Mucosa of rectum (tissue), 2 donors: ENCODE measurements at regions not wholly inside any gene's neighbourhood (a gene's known extent, or its start where the extent isn't known, plus 50 kb on each side); places are given as distances from the start of the nearest gene placed in this dataset.

ENCODE experiments used
- H3K27ac ChIP-seq, 2 donors: one replicate each; pipeline ENCODE4 v1.7.0; 2013; ENCODE audit warnings: inconsistent platforms in 2 of 2, low read depth in 2 of 2, low read length in 2 of 2
- H3K27me3 ChIP-seq, 2 donors: one replicate each; pipeline ENCODE4 v1.7.0; 2013; ENCODE audit warnings: low read length in 2 of 2; ENCODE audit not compliant: control insufficient read depth in 2 of 2, insufficient read depth in 2 of 2
- H3K36me3 ChIP-seq, 2 donors: one replicate each; pipeline ENCODE4 v1.7.0; 2013; ENCODE audit warnings: low read length in 2 of 2; ENCODE audit not compliant: control insufficient read depth in 2 of 2, insufficient read depth in 2 of 2
- H3K4me1 ChIP-seq, 2 donors: one replicate each; pipeline ENCODE4 v1.7.0; 2013; ENCODE audit warnings: low read length in 2 of 2, mild to moderate bottlenecking in 1 of 2; ENCODE audit not compliant: control insufficient read depth in 2 of 2, insufficient read depth in 2 of 2
- H3K4me3 ChIP-seq, 2 donors: one replicate each; pipeline ENCODE4 v1.7.0; 2013; ENCODE audit warnings: low read length in 2 of 2
- H3K9ac ChIP-seq, 2 donors: one replicate each; pipeline ENCODE4 v1.7.0; 2013; ENCODE audit warnings: low read length in 2 of 2, low read depth in 1 of 2, mild to moderate bottlenecking in 1 of 2
- H3K9me3 ChIP-seq, 2 donors: one replicate each; pipeline ENCODE4 v1.7.0; 2013; ENCODE audit warnings: low read length in 2 of 2; ENCODE audit not compliant: control insufficient read depth in 2 of 2
- donor health status: healthy.
- donor health status: Normal muscosa, but diverticular disease.

DNA sequence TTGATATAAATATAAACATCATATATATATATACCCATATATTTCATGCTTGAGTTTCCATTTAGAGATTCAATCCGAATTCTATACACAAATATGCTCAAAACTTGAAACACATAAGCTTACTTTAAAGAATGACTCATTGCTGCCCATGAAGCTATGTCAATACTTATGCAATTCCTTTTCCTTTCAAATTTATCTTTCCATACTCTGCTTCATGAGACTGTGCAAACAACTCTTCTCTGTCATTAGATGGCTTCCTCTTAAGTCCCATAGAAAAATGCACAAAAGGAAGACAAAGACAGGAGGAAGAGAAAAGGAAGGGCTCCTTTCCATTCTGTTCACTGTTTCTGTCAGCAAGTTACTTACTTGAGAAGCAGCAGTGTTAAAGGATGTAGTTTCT lies 895.7 kb upstream of the SORCS1 start:
- Histone ChIP-seq H3K9me3 (no peaks in the 10 kb centered on the region), H3K27ac (no peak overlapping the region), H3K36me3 (no peaks in the 10 kb centered on the region), H3K9ac (no peak overlapping the region), H3K4me3 (no peak overlapping the region), H3K27me3 (no peaks in the 10 kb centered on the region), H3K4me1 (no peaks in the 10 kb centered on the region)

DNA sequence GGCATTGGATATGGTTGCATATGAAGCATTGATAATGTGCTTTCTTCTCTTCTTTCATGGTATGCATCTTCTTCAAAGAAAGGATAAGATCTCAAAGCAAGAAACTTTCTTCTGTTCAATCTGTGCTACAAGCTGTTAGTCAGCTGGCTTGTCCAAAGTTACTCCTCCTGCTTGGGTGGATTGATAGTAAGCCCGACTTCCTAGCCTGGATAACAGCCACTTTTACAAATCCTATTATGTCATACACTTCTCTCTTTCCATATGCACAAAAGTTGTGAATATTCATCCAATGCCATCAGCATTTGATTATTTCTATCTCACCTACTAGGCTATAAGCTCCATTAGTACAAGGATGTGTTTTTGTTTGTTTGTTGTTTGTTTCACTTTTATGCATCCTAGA lies 891.0 kb upstream of the SORCS1 start:
- Histone ChIP-seq H3K4me3 (no peak overlapping the region), H3K9me3 (no peaks in the 10 kb centered on the region), H3K9ac (no peak overlapping the region)

DNA sequence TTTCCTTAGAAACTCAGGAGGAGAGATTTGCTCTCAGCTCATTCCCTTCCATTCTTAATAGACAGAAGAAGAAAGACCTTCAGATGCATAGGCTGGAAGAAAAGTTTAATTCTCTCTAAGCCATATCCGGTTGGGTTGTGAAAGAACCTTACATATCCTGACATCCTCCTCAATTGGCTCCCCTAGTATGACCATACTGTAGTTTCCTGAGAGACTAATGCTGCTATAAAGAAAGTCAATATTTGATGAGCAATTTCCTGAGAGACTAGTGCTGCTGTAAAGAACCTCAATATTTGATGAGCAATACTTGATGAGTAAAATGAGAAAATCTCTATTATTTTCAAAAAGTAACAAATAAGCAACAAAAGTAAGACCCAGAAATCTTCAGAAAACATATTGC lies 888.5 kb upstream of the SORCS1 start:
- no peak overlapping the region for H3K4me3 ChIP-seq

More for the DNA sequence above, 891.0 kb upstream of the SORCS1 start:
- H3K27ac ChIP-seq, result no peak overlapping the region
- H3K36me3 ChIP-seq, result no peaks in the 10 kb centered on the region
- no peaks in the 10 kb centered on the region for H3K4me1 ChIP-seq
- no peaks in the 10 kb centered on the region for H3K27me3 ChIP-seq

DNA sequence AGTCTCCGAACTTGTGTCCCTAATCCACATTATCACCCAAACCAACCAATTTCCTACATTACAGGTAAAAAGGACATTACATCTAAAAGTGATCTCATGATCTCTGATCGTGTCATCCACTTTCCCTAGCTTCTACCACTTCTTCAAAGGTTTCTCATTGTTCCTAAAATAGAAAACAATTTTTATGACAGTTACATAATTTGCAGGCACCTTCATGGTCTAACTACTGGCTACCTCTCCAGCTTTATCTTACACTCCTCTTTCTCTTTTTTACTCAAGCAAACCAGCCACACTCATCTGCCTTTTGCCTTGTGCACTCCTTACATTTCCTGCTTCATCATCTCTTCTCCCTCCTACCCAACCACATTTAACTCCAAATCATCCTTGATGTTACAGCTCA lies 886.7 kb upstream of the SORCS1 start:
- H3K4me1 ChIP-seq, result no peaks in the 10 kb centered on the region
- no peak overlapping the region for H3K27ac ChIP-seq
- no peaks in the 10 kb centered on the region for H3K36me3 ChIP-seq
- H3K27me3 ChIP-seq, result no peaks in the 10 kb centered on the region
- no peak overlapping the region for H3K9ac ChIP-seq
- H3K4me3 ChIP-seq, result no peak overlapping the region
- no peaks in the 10 kb centered on the region for H3K9me3 ChIP-seq

More for the DNA sequence above, 888.5 kb upstream of the SORCS1 start:
- no peaks in the 10 kb centered on the region for H3K36me3 ChIP-seq
- no peak overlapping the region for H3K9ac ChIP-seq
- H3K4me1 ChIP-seq, result no peaks in the 10 kb centered on the region
- no peak overlapping the region for H3K27ac ChIP-seq
- H3K9me3 ChIP-seq, result no peaks in the 10 kb centered on the region
- no peaks in the 10 kb centered on the region for H3K27me3 ChIP-seq

DNA sequence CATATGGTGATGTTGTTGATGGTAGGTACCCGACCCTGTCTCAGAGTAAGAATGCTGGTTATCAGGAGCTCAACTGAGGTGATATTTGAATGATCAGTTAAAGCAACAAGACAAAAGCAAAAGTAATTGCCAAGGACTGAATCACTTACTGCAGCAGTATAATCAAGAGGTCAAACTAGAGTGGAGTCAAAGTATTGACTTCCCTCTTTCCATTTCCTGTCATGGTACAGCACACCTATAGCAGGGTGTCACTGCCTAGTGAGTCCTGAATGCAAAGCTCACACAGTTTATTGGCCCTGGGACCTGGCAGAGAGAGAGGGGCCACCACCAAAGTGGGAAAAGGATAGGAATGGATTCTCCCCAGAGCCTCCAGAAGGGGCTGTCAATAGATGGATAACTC lies 886.1 kb upstream of the SORCS1 start:
- no peak overlapping the region for H3K9ac ChIP-seq
- no peaks in the 10 kb centered on the region for H3K27me3 ChIP-seq
- H3K27ac ChIP-seq, result no peak overlapping the region
- no peaks in the 10 kb centered on the region for H3K36me3 ChIP-seq
- no peaks in the 10 kb centered on the region for H3K9me3 ChIP-seq
- H3K4me1 ChIP-seq, result no peaks in the 10 kb centered on the region
- H3K4me3 ChIP-seq, result no peak overlapping the region

DNA sequence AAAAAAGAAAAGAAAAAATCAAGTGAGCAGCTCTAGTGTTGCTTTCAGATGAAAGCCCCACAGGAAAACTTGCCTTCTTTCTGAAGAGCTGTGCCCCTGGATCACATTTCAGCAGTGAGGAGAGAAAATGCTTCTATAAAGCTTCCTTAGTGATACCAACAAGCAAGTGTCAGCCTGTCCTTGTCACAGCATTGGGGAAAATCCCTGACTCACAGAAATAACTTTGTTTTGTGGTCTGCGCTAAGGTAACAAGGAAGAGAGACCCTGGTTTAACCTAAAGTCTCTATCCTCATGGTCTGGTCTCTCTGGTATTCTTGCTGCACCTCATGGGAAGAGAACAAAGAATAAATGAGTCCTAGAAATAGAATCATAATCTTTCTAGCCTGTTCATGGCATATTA lies 885.2 kb upstream of the SORCS1 start:
- H3K4me3 ChIP-seq, result no peak overlapping the region
- no peaks in the 10 kb centered on the region for H3K27me3 ChIP-seq
- no peak overlapping the region for H3K27ac ChIP-seq
- H3K4me1 ChIP-seq, result no peaks in the 10 kb centered on the region
- no peak overlapping the region for H3K9ac ChIP-seq
- H3K9me3 ChIP-seq, result no peaks in the 10 kb centered on the region
- H3K36me3 ChIP-seq, result no peaks in the 10 kb centered on the region

DNA sequence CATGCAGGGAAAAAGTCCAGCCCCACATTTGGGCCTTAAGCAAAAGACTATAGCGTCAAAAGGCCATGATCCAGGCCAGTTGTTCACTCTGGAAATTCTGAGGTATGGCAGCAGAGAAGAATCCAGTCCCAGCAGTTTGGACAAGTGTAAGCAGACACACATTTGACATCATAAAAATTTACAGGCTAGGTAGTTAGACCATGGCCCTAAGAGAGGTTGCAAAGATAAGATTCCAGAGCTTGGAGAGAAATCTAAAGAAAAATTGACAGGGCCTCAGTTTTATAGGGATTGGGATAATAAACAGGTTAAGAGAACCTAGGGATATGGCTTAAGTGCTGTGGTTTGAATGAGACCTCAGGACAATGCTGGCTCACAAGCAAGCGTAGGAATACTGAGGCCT lies 884.4 kb upstream of the SORCS1 start:
- Histone ChIP-seq H3K27ac (no peak overlapping the region), H3K9me3 (no peaks in the 10 kb centered on the region), H3K9ac (no peak overlapping the region), H3K4me3 (no peak overlapping the region), H3K36me3 (no peaks in the 10 kb centered on the region), H3K27me3 (no peaks in the 10 kb centered on the region), H3K4me1 (no peaks in the 10 kb centered on the region)

DNA sequence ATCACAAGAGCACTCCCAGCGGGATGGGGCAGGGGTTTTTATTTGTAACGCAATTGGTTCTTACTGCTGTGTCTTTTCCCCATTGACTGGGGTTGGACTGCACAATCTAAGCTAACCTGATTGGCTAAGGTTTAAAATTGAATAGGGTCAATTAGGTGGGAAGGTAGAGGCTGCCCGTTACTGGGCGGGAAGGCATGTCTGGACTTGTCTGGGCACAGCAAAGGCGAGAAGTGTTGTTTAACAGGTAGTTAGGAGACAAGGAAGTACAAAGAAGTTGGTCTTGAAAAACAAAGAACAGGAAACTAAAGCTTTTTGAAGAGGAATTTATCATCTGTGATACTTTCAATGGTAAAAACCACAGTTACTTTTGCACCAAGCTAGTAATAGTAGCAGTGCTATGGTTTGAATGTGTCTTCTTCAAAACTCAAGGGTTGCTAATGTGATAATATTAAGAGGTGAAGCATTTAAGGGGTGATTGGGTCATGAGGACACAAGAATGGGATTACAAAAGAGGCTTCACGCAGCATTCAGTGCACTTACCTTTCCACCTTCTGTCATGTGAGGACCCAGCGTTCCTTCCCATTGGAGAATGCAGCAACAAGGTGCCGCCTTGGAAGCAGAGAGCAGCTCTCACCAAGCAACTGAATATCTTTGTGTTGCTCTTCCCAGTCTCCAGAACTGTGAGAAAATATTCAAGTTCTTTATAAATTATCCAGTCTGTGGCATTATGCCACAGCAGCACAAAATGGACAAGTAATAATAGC lies 875.5 kb upstream of the SORCS1 start:
- H3K9me3 ChIP-seq, result no peaks in the 10 kb centered on the region
- no peaks in the 10 kb centered on the region for H3K27me3 ChIP-seq
- no peak overlapping the region for H3K9ac ChIP-seq
- no peak overlapping the region for H3K27ac ChIP-seq
- H3K36me3 ChIP-seq, result no peaks in the 10 kb centered on the region
- peaks cover 3 to 4% of the 10 kb centered on the region in 2 donors for H3K4me1 ChIP-seq
- no peak overlapping the region for H3K4me3 ChIP-seq

DNA sequence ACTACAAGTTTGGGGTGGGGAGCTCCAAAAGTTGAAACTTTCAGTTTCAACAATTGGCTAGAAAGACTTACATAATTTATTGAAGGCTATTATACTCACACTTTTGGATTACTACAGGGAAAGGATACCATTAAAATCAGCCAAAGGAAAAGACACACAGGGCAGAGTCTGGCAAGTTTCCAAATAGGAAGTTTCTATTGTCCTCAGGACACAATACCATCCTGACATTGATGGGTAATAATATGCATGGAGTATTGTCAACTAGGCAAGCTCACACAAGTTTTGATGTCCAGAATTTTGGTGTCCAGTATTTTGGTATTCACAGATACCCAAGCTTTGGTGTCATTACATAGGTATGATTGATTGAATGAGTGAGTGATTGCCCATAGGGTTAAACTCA lies 872.6 kb upstream of the SORCS1 start:
- no peak overlapping the region for H3K9ac ChIP-seq
- peaks cover 3 to 4% of the 10 kb centered on the region in 2 donors for H3K4me1 ChIP-seq

DNA sequence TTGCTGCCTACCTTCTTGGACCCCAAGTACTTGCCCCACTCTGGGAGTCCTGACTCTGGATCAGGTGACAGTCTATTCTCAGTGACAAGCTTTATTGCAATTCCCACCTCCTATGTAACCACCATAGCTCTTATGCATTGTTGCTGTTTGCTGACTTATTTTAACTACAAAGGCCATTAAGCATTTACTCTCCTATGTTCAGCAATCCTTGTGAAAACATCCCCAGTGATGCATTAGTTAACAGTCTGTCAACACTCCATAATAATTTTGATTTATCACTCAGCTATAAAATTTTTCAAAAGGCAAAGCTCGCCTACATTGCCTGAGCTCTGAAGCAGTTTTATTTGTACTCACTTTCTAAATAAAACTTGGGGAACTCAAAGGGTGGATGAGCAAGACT lies 871.8 kb upstream of the SORCS1 start:
- Histone ChIP-seq H3K36me3 (no peaks in the 10 kb centered on the region), H3K27ac (no peak overlapping the region), H3K4me1 (peaks cover 3 to 4% of the 10 kb centered on the region in 2 donors)

More for the DNA sequence above, 872.6 kb upstream of the SORCS1 start:
- no peaks in the 10 kb centered on the region for H3K9me3 ChIP-seq
- H3K27ac ChIP-seq, result no peak overlapping the region
- no peaks in the 10 kb centered on the region for H3K27me3 ChIP-seq
- H3K36me3 ChIP-seq, result no peaks in the 10 kb centered on the region
- H3K4me3 ChIP-seq, result no peak overlapping the region

More for the DNA sequence above, 871.8 kb upstream of the SORCS1 start:
- Histone ChIP-seq H3K27me3 (no peaks in the 10 kb centered on the region), H3K9ac (no peak overlapping the region), H3K4me3 (no peak overlapping the region), H3K9me3 (no peaks in the 10 kb centered on the region)
